ENCODE measurements at regions not wholly inside any gene's neighbourhood (a gene's known extent, or its start where the extent isn't known, plus 50 kb on each side); places are given as distances from the start of the nearest gene placed in this dataset.

- TF ChIP-seq CTCF (IDR thresholded peaks at IDR 0.05) (no peak), EZH2 (IDR thresholded peaks at IDR 0.05) (no peak), EZH2phosphoT487 (IDR thresholded peaks at IDR 0.05) (no peak)
Measured at GRCh38 chr1:105485207-105485606, 1571.3 kb upstream of the PRMT6 start.
